GM12891 (cell line): ENCODE measurements at regions not wholly inside any gene's neighbourhood (a gene's known extent, or its start where the extent isn't known, plus 50 kb on each side); places are given as distances from the start of the nearest gene placed in this dataset.

Experiments used
- PAX5 ChIP-seq: IDR thresholded peaks from 2 replicates; pipeline ENCODE4 v1.6.1; 2011; ENCODE audit warnings: low read length, moderate library complexity, mild to moderate bottlenecking; ENCODE audit not compliant: insufficient read depth, severe bottlenecking
- POLR2A ChIP-seq: IDR thresholded peaks from 2 replicates; pipeline ENCODE4 v1.6.1; 2011; ENCODE audit warnings: low read depth, low read length, control low read depth
- POLR2AphosphoS5 ChIP-seq: IDR thresholded peaks from 2 replicates; pipeline ENCODE4 v1.6.1; 2011; ENCODE audit warnings: low read depth, low read length, control low read depth
- SPI1 ChIP-seq: IDR thresholded peaks from 2 replicates; pipeline ENCODE4 v1.6.1; 2011; ENCODE audit warnings: low read depth, low read length, control low read depth
- TAF1 ChIP-seq: IDR thresholded peaks from 2 replicates; pipeline ENCODE4 v1.6.1; 2011; ENCODE audit warnings: low read depth, low read length, control low read depth

GRCh38 chr7:153682628-153683027 lies 369.6 kb upstream of the DPP6 start:
- no peak for TF ChIP-seq TAF1
- no peak for TF ChIP-seq POLR2A
- TF ChIP-seq POLR2AphosphoS5, result no peak
- no peak for TF ChIP-seq SPI1
- no peak for TF ChIP-seq PAX5
